HG03521 (cell line): ENCODE measurements at regions not wholly inside any gene's neighbourhood (a gene's known extent, or its start where the extent isn't known, plus 50 kb on each side); places are given as distances from the start of the nearest gene placed in this dataset.

ENCODE experiments used
- ATAC-seq: cut with Tn5 transposase; IDR thresholded peaks from one replicate; pipeline ENCODE4 v1.9.1; 2021; ENCODE audit warnings: mild to moderate bottlenecking, moderate library complexity; ENCODE audit not compliant: unreplicated experiment

DNA sequence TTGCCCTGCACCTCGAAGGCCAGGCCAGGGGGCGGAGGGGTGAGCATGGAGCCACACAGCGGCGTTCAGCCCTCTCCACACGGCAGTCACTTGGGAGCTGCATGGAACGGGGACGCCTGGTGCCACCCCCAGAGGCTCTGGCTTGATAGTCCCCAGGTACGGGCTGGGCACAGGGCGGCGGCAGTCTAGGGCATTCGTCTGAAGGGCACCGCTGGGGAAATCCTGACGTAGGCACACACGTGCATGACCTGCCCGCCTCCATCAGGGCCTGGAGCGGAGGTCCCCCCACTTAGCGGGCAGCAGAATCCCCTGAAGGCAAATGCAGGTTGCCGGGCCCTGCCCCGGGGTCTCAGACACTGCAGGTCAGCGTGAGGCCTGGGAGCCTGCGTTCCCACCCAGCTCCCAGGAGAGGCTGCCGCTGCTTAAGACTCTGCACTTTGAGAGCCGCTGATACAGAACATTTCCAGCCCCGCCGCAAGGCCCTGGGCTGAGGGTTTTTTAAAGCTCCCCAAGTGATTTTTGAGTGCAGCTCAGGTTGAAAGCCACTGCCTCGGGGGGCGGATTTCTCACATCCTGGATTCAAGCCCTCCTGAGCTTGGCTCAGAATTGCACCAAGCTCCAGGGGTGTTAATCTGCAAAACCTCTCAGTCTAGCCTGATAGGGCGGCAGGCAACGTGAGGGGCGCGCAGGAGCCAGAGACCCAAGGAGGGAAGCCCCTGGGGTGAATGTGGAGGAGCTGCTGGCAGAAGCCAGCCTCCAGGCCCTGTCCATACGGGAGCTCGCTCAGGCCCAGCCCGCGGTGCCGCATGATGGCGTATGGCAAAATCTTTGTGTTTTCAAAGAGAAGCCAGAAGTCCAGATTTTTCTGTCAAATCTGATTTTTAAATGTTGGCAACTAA is 182.3 kb upstream of the GSE1 start:
- ATAC-seq: no peak

DNA sequence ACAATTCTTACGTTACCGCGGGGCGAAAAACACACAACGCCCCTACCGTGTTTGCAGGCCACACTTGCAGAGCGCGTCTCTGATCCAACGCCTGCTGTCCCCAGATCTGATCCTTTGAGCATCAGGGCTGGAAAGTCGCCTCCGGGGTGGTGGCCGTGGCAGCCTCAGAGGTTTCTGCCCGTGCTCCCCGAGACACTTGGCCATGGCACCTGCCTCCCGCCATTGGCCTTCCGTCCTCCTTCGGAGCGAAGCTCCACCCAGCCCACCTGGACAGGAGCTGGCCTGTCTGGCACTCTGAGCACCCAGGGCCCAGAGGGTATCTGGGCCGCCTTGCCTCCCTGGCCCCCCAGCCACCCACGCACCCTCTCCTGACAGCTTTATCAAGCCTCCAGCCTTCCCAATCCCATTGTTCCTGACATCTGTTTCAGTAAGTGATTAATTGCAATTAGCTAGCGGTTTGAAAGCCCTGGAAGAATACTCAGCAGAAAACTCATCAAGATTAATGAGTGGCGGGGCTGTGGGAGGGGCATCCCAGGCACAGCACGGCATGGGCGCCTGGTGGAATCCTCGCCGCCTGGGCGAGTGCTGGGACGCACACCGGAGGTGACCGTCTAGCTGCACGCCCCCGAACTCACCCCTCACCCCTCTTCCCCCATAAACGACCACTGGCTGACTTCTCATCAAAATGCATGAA is 181.5 kb upstream of the GSE1 start:
- ATAC-seq: no peak

DNA sequence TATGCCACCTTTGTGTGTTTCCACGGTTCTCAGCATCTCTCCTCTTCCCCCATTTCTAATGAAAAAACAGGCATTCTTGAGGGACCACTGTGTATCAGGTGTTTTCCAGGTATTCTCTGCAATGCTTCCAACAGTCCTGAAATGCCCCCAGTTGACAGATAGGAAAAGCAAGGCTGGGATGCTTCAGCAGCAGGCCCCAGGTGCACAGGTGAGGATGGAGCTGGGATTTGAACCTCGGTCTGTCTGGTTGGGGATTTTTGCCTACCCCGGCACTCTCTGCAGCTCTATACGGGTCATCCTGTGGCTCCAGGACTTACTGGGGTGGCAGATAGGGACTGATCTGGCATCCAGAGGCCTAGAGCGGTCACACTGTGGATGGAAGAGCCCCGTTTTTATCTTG is 180.5 kb upstream of the GSE1 start:
- ATAC-seq: no peak

DNA sequence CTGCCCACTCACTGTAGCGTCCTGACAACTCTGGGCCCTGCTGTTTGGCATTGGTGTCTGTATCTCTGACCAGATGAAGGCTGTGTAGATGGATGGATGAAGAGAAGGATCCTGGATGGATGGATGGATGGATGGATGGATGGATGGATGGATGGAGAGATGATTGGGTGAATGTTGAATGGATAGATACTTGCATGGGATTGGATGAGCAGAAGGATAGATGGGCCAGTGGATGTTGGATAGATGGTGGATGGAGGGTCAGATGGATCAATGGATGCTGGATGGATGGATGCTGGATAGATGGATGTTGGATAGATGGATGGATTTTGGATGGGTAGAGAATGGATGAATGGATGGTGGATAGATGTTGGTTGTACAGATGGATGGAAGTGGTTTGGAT is 179.6 kb upstream of the GSE1 start:
- ATAC-seq: no peak

- no peak for ATAC-seq
Measured at GRCh38 chr16:85435286-85435685, 177.8 kb upstream of the GSE1 start.

- no peak for ATAC-seq
Measured at GRCh38 chr16:85435700-85436099, 177.4 kb upstream of the GSE1 start.

DNA sequence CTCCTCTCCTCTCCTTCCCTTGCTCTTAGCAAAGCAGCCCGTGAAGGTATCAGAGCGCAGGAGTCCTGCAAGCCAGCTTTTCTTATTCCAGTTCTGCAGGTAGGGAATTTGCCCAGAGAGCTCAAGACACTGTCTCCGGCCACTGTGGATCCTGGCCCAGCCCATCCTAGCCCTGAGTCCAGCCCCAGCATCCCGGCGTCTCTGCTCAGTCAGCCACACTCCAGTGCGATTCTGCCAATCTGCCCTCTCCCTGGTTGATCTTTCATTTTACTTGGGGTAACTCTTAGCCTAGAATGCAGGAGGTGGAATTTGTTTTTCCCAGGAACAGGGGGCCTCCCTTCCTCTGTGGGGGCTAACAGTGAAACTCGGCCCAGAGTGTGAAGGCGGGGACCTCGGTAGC is 176.9 kb upstream of the GSE1 start:
- no peak for ATAC-seq

DNA sequence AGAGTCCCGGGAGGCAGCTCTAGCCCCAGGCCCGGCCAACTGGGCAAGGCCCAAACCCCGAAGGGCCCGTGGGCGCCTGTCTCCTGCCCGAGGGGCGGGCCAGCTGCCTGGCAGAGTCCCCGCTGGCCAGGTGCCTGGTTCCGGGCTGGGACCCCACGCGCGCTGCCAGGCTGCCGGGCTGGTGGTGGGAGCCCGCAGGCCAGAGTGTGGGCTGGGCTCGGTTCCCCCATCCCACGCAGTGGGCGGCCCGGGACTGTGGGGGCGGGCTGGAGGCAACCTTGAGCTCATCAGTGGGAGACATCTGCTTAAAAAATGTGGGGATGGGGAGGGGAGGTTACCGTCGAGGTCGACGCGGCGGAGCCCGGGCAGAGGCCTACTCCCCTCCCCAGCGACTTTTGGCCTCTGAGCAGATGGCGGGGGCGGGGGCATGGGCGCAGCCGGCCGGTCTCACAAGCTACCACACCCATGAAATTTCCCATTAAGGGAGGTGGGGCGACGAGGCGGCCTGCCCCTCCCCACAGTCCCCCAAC is 176.4 kb upstream of the GSE1 start:
- no peak for ATAC-seq

GRCh38 chr16:85437166-85438052 is 175.7 kb upstream of the GSE1 start:
- no peak for ATAC-seq

DNA sequence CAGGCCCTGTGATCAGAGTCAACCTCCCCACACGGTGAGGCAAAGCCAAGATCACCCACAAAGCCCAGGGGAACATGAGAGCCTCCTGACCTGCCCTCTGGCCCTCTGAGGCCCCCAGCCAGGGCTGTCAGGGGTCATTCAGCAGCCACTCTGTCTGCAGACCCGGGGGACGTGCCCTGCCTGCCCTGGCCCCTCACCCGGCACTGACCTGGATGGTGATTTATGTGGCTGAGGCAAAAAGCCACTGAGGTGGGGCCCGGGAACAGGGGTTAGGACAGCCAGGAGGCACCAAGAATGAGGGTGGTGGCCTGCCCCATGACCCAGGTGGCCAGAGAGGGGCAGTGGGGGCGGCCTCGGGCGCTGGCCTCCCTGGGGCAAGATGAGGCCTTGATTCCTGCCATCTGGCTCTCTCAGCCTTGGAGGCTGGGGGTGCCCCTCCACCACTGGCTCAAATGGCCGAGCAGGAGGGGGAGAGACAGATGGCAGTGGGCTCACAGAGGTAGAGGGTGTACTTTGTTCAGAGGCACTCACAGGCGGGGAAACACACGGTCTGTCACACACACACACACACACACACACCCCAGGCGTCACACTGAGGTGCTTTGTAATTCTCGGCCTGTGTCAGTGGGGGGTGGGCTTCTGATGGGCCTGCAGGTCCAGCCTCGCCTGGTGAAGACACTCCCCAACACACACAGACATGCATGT is 174.0 kb upstream of the GSE1 start:
- ATAC-seq: no peak

DNA sequence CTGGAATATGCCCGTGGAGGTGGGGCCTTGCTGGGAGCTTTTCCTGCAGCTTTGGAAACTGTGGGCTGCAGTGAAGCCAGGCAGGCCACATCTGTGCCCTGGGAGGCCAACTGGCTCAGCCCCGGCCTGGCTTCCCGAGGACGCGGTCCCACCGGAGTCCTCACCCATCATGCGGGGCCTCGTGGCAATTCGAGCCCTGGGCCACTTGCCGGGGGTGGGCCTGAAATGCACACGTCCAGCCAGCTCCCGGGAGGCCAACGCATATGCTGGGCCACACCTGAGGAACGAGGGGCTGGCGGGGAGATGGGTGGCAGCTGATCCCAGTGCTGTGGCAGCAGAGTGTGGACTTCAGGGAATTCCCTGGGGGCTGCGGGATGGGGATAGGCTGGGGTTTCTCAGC is 172.4 kb upstream of the GSE1 start:
- no peak for ATAC-seq

- no peak for ATAC-seq
Measured at GRCh38 chr16:85441189-85441889, 171.8 kb upstream of the GSE1 start.

DNA sequence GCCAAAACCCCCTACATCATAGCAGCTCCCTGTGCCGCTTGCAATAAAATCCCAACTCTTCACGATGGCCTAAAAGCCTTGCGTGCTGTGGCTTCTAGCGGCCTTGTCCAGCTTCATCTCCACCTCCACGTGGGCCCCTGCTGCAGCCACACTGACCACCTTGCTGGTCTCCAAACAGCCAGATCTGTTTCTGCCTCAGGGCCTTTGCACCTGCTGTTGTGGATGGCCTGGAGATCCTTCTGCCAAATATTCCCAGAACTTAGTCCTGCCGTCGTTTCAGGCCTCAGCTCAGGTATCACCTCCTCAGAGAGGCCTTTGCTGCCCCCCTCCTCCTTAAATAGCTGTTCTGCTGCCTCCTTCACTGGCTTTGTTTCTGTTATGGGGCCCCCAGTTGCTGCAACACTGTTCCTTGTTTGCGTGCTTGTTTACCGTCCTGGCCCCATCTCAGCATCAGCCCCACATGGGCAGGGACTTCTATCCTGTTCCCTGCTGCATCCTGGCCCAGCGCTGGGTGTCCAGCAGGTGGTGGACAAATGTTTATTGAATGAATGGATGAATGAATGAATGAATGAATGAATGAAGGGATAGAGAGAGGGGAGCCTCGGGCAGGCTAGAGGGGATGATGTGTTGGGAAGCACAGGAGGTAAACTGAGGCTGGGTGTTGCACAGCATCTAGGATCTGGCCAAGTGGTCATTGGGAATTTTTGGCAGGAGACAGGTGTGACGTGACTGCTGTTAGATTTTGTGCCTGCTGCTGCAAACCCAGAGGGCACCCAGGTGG is 171.0 kb upstream of the GSE1 start:
- no peak for ATAC-seq

- no peak for ATAC-seq
Measured at GRCh38 chr16:85443116-85443515, 170.0 kb upstream of the GSE1 start.

- ATAC-seq: no peak
Measured at GRCh38 chr16:85443531-85443930, 169.6 kb upstream of the GSE1 start.

- ATAC-seq: no peak
Measured at GRCh38 chr16:85445064-85445778, 167.9 kb upstream of the GSE1 start.

DNA sequence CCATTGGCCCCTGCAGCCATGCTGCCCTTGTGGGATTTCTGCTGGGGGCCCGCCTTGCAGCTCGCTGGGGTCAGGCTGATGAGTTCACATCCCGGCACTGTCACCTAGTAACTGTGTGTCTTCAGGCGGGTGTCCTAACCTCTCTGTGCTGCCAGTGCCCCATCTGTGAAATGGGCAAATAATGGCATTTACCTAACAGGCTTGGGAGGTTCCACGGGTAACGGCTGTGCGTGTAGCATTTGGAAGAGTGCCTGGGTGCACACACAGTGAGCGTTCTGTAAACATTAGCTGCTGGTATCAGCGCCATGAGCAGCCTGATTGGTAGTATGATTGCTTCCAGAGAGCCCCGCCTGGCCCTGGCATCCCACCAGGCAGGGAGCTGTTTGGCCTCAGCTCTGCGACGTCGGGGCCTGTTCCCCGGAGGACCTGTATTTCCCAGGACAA is 167.3 kb upstream of the GSE1 start:
- no peak for ATAC-seq

GRCh38 chr16:85446951-85447692 is 166.0 kb upstream of the GSE1 start:
- no peak for ATAC-seq
